ENCODE measurements at regions not wholly inside any gene's neighbourhood (a gene's known extent, or its start where the extent isn't known, plus 50 kb on each side); places are given as distances from the start of the nearest gene placed in this dataset.
"Not testable (repeated sequence)": the region's sequence is repeated elsewhere in the genome, so short reads cannot be mapped to it uniquely, and the experiment has no call there.

DNA sequence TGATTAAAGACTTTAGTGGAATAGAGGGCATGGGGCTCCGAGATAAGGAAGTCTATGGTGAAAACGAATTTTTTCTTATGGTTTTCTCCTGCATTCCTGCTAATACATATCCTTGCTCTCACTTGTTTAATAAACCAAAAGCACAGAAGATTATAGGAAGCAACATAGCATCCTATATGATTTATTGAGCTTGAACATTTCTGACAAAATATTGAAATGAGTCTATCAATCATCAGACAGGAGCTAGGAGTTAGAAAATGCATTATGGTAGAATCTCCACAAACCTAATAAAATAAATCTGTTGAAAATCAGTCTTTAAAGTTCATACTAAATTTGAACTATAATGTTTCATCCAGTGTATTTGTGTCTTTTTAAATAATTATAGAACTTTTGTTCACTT lies 554.6 kb upstream of the RGMB start:
- DNase-seq (ENCODE audit: low spot score in 2 of 2) (no peak), FAIRE-seq (no peak)

DNA sequence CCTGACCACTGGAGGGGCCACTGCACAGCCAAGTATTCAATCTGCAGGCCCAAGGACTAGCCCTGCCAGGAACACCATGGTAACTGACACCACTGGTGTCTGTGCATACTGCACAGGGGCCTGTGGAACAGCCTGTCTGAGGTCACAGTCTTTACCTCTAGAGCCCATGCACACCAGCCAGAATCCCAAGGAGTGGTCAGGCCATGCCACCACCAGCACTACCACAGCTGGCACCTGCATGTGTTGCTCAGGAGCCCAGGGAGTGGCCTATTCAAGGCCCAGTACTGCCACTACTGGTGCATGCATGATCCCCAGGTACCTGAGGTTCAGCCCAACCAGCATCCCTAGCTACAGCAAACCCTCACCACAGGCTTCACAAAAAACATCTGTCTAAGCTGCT lies 546.0 kb upstream of the RGMB start:
- FAIRE-seq: no peak
- no peak for DNase-seq (ENCODE audit: low spot score in 2 of 2)

DNA sequence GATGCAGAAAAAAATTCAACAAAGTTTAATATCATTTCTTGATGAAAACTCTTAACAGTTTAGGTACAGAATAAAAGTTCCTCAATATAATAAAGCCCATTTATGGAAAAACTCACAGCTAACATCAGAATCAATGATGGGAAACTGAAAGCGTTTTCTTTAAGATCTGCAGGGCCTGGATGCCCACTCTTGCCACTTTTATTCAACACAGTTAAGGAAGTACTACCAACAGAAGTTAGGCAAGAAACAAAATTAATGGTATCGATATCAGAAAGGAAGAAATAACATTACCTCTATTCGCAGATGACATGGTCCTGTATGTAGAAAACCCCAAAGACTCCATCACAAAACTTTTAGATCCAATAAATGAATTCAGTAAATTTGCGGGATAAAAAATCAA lies 542.4 kb upstream of the RGMB start:
- FAIRE-seq: no peak
- no peak for DNase-seq (ENCODE audit: low spot score in 2 of 2)

DNA sequence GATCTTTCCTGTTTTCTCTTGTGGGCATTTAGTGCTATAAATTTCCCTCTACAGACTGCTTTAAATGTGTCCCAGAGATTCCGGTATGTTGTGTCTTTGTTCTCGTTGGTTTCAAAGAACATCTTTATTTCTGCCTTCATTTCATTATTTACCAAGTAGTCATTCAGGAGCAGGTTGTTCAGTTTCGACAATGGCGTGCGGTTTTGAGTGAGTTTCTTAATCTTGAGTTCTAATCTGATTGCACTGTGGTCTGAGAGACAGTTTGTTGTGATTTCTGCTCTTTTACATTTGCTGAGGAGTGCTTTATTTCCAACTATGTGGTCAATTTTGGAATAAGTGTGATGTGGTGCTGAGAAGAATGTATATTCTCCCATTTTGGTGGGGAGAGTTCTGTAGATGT lies 535.7 kb upstream of the RGMB start:
- FAIRE-seq; DNase-seq (ENCODE audit: low spot score in 2 of 2): not testable (repeated sequence)

DNA sequence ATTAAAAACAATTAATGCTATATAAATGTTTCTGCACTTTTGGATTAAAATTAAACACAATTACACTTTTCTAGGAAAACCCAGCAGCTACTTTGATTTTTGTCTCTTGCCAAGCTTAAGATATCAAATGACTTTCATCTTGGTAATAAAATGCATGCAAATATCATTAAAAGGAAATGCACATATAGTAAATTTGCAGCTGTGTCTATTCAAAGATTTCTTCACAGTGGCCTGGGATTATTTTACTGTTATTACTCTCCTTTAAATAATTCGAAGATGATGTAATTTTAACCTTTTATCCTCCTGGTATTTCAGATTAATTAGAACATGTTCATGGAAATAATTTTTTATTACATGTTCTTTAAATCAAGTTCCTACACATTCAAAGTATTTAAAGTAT lies 529.5 kb upstream of the RGMB start:
- no peak for FAIRE-seq

DNA sequence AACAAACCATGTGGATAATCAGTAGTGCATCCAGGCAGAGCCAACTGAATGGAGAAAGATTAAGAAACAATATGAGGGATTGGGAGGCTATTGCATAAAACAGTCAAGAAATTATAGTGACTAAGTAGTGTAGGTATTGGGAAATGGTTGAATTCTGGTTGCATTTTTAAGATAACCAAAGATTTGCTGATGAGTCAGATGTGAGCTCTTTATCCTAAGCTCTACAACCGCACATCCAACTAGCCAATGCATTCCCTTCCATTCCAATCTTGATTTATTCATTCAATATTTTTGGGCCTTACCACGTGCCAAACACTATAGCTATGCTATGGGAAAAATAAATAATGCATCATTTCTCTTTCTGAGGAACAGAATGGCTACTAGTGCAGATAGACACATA lies 524.5 kb upstream of the RGMB start:
- FAIRE-seq (no peak), DNase-seq (ENCODE audit: low spot score in 2 of 2) (no peak)

More for the DNA sequence above, 529.5 kb upstream of the RGMB start:
- no peak for DNase-seq (ENCODE audit: low spot score in 2 of 2)

DNA sequence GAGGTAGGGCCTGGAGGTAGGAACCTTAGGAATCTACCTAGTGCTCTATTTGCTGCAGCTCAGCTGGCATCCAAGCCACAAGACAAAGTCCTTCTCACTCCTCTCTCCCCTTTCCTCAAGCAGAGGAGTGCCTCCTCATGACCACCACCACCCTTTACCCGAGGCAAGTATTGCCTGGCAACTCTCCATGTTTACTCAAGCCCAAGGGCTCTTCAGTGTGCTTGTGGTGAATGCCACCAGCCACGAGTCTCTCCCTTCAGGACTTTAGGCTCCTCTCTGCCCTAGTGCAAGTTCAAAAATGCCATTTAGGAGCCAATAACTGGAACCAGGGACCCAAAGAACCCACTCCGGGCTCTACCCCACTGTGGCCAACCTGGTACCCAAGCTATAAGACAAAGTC lies 514.5 kb upstream of the RGMB start:
- DNase-seq (ENCODE audit: low spot score in 2 of 2) (no peak), FAIRE-seq (no peak)

DNA sequence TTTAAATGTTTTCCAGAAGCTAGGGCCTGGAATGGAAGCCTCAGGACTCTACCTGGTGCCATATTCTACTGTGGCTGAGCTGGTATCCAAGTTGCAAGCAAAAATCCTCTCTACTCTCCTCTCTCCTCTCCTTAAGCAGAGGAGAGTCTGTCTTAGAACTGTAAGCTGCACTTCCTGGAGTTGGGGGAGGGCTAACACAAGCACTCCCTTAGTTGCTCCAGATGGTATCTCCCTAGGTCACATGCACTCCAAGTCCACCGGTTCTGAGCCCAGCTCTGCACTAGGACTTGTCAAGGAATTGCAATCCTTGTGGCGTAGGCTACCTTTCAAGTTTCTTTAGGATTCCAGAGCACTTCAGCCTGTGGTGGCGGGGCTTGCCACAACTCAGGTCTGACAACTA lies 513.9 kb upstream of the RGMB start:
- no peak for FAIRE-seq
- no peak for DNase-seq (ENCODE audit: low spot score in 2 of 2)

DNA sequence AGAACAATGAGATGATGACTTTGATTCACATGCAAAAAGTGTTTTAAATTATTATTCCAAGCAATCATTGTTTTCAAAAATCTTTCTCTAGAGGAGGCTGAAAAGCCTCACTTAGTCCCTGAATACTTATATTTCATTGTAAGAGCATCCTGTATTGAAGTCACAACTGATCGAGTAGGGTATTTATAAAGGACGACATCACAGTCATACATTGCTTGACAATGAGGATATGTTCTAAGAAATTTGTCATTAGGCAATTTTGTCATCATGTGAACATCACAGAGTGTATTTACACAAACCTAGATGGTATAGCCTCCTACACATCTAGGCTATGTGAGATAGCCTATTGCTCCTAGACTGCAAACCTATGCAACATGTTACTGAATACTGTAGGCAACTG lies 510.4 kb upstream of the RGMB start:
- no peak for DNase-seq (ENCODE audit: low spot score in 2 of 2)
- FAIRE-seq: no peak

DNA sequence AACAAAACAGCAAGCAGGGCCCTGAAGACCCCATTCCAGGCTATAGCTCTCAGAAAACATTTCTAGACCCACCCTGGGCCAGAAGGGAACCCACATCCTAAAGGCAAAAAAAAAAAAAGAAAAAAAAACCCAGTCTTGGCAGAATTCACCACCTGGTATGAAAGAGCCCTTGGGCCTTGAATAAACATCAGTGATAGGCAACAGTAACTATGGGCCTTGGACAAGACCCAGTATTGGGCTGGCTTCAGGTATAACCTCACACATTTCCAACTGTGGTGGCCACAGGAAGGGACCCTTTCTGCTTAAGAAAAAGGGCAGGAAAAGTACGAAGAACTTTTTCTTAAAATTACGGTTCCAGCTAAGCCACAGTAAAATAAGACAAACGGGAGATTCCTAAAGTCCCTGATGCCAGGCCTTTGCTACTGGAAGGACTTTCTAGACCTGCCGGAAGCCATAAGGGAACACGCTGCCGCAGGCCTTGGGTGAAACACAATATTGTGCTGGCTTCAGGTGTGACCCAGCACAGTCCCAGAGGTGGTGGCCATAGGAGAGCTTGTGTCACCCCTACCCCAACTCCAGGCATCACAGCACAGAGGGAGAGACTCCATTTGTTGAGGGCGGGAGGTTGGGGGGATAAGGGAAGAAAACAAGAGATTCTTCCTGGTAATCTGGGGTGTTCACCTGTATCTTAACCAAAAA lies 505.2 kb upstream of the RGMB start:
- FAIRE-seq: no peak
- DNase-seq (ENCODE audit: low spot score in 2 of 2): no peak

DNA sequence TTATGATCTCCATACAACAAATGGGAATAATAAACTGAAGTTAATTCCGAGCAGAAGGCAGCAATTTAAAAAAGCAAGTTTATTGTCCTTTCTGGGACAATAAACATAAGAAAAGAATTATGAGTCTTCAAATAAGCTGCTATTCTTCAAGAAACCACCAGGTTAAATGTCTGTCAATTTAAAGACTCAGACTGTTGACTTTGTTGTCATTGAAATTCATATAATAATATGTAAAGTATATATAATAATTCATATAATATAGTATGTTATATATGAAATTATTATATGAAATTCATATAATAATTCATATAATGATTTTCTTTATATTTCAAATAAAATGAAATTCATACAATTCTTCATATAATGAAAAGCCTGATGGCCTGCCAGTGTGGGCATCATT lies 497.5 kb upstream of the RGMB start:
- DNase-seq (ENCODE audit: low spot score in 2 of 2) (no peak), FAIRE-seq (peak; percentile 28)

DNA sequence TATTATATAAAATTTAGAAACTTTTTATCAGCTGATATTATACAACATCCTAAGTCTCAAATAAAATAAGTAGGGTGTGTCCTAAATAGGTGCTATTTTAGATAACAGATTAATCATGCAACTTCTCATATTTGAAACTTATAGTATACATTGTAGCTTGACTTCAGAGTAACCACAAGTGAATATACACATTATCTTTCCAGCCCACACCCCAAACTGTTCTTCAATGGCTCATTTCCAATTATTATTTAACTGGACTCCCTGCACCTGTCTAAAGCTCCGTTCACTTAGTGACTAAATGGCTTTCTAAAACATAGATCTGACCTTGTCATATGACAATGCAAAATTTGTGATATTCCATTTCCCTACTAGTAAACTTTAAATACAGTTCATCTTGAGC lies 490.9 kb upstream of the RGMB start:
- DNase-seq (ENCODE audit: low spot score in 2 of 2) (no peak), FAIRE-seq (peak; percentile 15)

DNA sequence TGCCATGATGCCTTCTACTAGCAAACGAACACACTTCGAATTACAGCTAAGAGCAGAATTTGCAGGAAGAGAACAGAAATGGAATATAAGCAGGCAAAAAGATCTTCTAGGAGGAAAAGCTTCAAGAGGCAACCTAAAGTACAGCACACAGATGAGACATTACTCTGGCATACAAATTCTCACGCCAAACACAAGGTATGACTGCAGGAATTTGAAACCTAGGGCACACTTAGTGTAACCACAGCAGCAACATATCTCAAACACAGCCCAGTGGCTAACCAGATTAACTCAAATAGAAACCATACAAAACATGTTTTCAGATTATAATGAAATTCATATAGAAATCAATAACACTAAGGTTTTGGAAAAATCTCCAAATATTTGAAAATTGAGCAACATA lies 481.0 kb upstream of the RGMB start:
- DNase-seq (ENCODE audit: low spot score in 2 of 2) (no peak), FAIRE-seq (no peak)

DNA sequence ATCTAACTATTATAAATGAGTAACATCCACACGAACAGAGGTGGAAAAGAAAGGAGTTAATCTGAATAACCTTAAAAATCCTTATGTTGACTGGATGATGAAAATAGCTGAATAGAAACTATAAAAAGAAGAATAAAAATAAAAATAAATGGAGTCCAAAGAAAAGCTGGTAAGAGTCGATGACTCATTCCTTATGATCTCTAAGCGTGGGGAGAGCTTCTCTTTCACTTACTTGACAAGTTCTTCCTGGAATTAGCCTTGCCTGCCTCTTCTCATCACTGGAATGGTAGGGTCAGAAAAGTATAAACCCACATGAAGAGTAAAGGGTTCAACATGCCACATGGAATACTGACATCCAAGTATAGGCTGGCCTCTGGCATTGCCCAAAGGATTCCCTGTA lies 477.0 kb upstream of the RGMB start:
- DNase-seq (ENCODE audit: low spot score in 2 of 2) (no peak), FAIRE-seq (no peak)

DNA sequence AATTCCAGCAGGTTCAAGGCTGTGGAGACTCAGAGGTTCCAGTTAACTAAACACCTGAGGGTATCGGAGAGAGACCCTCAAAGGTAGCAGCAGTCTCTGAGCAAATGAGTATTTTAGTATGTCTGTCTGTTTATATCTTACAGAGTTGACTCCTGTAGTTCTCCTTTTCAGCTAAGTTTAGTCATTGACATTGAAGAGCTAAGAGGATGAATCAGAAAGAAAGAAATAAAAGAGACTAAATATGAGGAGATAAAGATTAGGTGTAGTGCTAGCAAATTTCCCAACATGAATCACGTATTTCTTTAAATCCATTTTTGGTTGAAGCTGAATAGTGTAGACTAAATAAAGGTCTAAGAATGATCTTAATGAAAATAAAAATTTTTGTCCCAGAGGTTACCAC lies 474.0 kb upstream of the RGMB start:
- FAIRE-seq: no peak

DNA sequence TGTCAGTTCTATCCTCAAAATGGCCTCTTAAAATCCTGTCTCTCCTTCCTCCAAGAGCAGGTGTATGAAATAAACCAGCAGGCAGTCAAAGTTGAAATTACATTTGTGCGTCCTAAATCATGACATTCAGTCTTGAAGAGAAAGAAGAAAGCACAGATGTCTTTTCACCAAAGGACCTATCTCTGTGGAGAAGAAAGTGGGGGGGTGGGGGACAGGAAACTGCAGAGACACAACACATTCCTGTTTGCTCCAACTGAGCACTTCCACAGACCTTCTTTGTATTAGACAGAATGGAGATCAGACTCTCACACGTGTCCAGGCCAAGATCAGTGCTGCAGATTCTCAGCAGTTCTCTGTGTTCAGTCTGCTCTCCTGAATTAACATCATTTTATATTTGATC lies 471.9 kb upstream of the RGMB start:
- FAIRE-seq: no peak
- DNase-seq (ENCODE audit: low spot score in 2 of 2): no peak

More for the DNA sequence above, 474.0 kb upstream of the RGMB start:
- no peak for DNase-seq (ENCODE audit: low spot score in 2 of 2)

DNA sequence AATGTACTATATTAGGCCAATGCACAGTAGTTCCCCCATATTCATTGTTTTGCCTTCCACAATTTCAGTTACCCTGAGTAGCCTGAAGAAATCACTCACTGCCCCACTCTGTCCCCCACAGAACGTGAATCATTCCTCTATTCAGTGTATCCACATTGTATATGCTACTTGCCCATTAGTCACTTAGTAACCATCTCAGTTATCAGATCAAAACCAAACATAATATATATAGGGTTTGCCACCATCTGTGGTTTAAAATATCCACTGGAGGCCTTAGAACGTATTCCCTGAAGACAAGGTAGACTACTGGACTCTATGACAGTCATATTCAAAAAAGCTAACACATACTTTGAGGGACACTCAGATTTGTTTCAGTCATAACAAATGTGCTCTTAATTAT lies 465.7 kb upstream of the RGMB start:
- FAIRE-seq (no peak), DNase-seq (ENCODE audit: low spot score in 2 of 2) (no peak)

DNA sequence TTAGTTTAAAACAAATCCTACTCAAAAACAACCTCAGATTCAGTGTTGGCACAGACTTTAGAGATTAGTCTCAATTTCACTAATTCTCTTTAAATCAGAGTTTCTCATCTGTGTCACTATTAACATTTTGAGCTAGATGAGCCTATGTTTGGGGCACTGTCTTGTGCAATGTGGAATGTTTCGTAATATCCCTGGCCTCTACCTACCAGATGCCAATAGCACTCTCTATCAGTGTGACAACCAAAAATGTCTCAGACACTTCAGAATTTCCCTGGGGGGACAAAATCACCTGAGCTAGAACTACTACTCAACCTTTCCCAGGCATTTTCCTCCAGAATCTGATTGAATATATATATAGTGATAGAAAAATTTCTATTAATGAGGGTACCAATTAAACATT lies 465.2 kb upstream of the RGMB start:
- FAIRE-seq: no peak
- DNase-seq (ENCODE audit: low spot score in 2 of 2): no peak

DNA sequence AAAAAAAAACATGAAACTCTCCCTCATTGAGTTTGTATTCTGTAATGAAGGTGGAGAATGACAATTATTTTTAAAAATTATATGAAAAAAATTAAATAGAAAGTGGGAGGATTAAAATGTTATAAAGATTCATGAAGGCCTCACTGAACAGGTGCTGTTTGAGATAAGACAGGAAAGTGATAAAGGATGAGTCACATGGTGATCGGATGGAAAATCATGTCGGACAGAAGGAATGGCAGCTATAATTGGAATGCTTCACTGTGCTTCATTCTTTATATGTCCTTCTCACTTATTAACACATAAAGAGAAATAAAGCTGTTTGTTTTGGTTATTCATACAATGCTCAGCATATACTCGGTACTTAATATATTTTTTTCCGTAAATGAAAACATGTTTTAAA lies 464.5 kb upstream of the RGMB start:
- DNase-seq (ENCODE audit: low spot score in 2 of 2) (no peak), FAIRE-seq (no peak)

DNA sequence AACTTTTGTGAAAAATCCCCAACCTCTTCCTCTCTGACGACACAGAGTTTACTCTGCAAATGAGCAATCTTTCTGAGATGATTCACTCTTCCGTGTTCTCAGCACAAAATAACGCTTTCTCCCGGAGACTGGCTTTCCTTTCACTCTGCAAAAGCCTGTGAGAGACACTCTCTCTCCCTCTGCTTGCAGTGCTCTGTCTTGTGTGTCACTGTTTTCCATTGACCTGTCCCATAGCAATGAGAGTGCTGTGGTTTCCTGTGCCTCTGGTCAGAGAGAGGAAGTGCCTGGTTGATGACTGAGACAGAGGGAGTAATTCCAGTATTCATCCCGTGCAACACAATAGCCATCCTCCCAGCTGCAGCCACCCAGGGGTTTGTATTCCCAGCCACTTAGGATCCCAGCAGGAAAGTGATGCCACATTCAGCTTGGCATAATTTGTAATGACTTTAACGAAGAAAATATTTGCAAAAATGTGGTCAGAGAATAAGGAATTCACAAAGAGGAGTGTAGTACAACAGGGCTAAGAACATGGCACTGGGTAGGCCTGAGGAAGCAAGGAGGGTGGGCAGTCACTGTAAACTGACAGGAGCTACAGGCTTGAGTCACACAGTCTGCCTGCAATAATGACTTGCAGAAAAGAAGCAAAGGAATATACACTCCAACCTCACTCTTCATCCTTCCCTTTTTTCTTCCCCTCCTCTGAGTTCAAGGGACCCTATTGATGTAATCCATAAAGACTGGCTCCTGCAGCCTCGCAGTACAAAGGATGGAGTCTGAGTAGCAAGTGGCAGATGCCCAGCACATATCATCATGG lies 463.5 kb upstream of the RGMB start:
- FAIRE-seq: no peak
- peak in 1 of 2 donors; percentile 6 for DNase-seq (ENCODE audit: low spot score in 2 of 2)

DNA sequence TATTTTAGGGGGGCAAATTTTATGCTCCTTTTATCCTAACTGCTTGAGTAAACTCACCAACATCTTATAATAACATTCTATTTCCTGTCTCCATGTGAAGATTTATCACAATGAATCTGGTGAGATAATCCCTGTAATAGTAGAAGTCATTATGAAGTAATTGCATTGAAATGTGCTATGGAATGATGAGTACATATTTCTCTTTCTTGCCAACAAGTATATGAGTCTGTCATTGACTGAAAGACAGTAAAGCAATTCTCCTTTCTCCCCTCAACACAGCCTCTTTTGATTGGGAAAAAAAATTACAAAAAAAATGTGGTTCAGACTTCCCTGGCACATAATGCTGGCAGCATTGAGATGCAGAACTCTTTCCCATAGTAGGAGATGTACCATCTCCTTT lies 459.2 kb upstream of the RGMB start:
- no peak for DNase-seq (ENCODE audit: low spot score in 2 of 2)

DNA sequence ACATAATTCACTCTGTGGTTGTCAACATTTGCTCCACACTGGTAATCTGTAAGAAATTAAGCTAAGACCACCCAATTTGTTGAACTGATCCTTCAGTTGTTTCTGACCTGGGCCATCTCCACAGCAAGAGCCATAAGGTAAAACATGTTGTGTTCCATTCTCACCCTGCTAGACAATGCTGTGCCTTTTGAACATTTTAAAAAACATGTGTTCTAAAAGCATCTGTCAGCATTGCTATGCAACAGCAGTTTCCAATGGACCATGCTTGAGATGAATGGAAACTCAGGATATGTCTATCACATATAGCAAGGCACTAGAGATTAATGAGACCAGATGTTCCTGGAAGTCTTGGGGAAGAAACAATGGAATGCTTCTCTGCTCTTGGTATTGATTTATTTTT lies 455.1 kb upstream of the RGMB start:
- DNase-seq (ENCODE audit: low spot score in 2 of 2) (no peak), FAIRE-seq (no peak)

More for the DNA sequence above, 459.2 kb upstream of the RGMB start:
- no peak for FAIRE-seq
